OCI-LY3 (cell line): ENCODE measurements at regions not wholly inside any gene's neighbourhood (a gene's known extent, or its start where the extent isn't known, plus 50 kb on each side); places are given as distances from the start of the nearest gene placed in this dataset.

Source experiments
- H2AFZ ChIP-seq: fragments of 200-600, 300-600 bp; shearing (Covaris generic); 2 replicates; pipeline ENCODE4 v1.6.0; 2014; ENCODE audit warnings: antibody characterized with exemption, low read depth, low read length
- H3K27ac ChIP-seq: fragments of 200-600, 300-600 bp; sonication (generic); 2 replicates; pipeline ENCODE4 v1.5.1; 2014; ENCODE audit warnings: mild to moderate bottlenecking, low read length, moderate library complexity, mixed read lengths
- H3K27me3 ChIP-seq: fragments of 200-600, 300-600 bp; sonication (generic); 2 replicates; pipeline ENCODE4 v1.6.1; 2014; ENCODE audit warnings: low read depth, low read length, mixed read lengths
- H3K36me3 ChIP-seq: fragments of 200-600, 300-600 bp; sonication (generic); replicated peaks from 2 replicates; pipeline ENCODE3; 2014; ENCODE audit warnings: low read depth, low read length, mixed read lengths
- H3K4me1 ChIP-seq: fragments of 300-600, 200-600 bp; sonication (generic); 2 replicates; pipeline ENCODE4 v1.6.1; 2014; ENCODE audit warnings: low read length, mixed read lengths
- H3K4me2 ChIP-seq: fragments of 200-600, 300-600 bp; sonication (generic); 2 replicates; pipeline ENCODE4 v1.6.1; 2014; ENCODE audit warnings: low read length, mixed read lengths
- H3K4me3 ChIP-seq: fragments of 300-600, 200-600 bp; sonication (generic); 2 replicates; pipeline ENCODE4 v1.5.1; 2014; ENCODE audit warnings: antibody characterized with exemption, mild to moderate bottlenecking, low read length, moderate library complexity
- H3K79me2 ChIP-seq: fragments of 300-600, 200-600 bp; shearing (Covaris generic); 2 replicates; pipeline ENCODE4 v1.6.1; 2014; ENCODE audit warnings: mild to moderate bottlenecking, low read length, mixed read lengths
- H3K9ac ChIP-seq: fragments of 300-600, 200-600 bp; shearing (Covaris generic); 2 replicates; pipeline ENCODE4 v1.6.0; 2014; ENCODE audit warnings: mild to moderate bottlenecking, low read length, moderate library complexity
- H3K9me3 ChIP-seq: fragments of 200-600, 300-600 bp; shearing (Covaris generic); 2 replicates; pipeline ENCODE4 v1.6.1; 2014; ENCODE audit warnings: low read length, mixed read lengths; ENCODE audit not compliant: insufficient read depth
- H4K20me1 ChIP-seq: fragments of 200-600, 300-600 bp; sonication (generic); 2 replicates; pipeline ENCODE4 v1.6.1; 2016; ENCODE audit warnings: low read length, mixed read lengths; ENCODE audit not compliant: insufficient read depth
- CTCF ChIP-seq: fragments of 200-600, 300-600 bp; sonication (generic); IDR thresholded peaks from 2 replicates; pipeline ENCODE4 v1.5.1; 2014; ENCODE audit warnings: antibody characterized with exemption, low read length, low read depth
- EZH2phosphoT487 ChIP-seq: fragments of 200-600 bp; shearing (Covaris generic); IDR thresholded peaks from 2 replicates; pipeline ENCODE4 v1.6.1; 2018; ENCODE audit warnings: antibody characterized with exemption, mixed run types, low read depth

DNA sequence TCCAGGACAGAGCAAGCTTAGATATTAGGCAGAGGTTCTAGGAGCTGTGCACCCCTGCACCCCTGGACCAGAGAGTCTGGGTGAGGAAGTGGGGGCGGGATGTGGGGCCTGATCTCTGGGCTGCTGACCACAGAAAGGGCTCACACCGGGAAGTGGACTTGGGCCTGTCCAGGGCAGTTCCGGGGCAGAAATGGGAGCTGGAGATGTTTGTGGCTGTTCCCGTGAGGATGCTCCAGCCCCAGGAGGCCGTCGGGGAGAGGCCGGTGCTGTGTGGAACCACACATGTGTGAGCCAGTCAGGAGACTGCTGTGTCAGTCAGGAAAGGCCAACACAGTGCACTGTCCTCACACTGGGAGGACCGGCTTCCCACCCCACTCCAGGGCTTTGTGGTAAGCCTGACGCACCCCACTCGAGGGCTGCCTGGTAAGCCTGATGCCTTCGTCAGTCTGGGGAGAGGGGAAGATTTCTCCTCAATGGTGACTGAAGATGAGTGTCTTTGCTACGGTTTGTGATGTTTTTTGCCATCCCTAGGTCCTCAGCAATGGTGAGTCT is 741.0 kb downstream of the BRD1 start:
- Histone ChIP-seq H3K27ac (no peak overlapping the region), H3K9ac (no peak overlapping the region), H3K27me3 (no peaks in the 10 kb centered on the region), H4K20me1 (no peaks in the 10 kb centered on the region), H3K4me1 (no peaks in the 10 kb centered on the region), H3K4me3 (no peak overlapping the region), H3K36me3 (no peaks in the 10 kb centered on the region), H3K79me2 (no peaks in the 10 kb centered on the region), H3K4me2 (no peak overlapping the region), H2AFZ (no peak overlapping the region), H3K9me3 (no peaks in the 10 kb centered on the region)
- no peak for TF ChIP-seq CTCF

GRCh38 chr22:49086181-49086580 is 741.5 kb downstream of the BRD1 start:
- Histone ChIP-seq H3K27ac (no peak overlapping the region), H3K79me2 (no peaks in the 10 kb centered on the region), H3K9ac (no peak overlapping the region), H3K4me3 (no peak overlapping the region), H4K20me1 (no peaks in the 10 kb centered on the region), H2AFZ (no peak overlapping the region), H3K27me3 (no peaks in the 10 kb centered on the region), H3K4me1 (no peaks in the 10 kb centered on the region), H3K9me3 (no peaks in the 10 kb centered on the region), H3K36me3 (no peaks in the 10 kb centered on the region), H3K4me2 (no peak overlapping the region)
- TF ChIP-seq EZH2phosphoT487 = no peak
- TF ChIP-seq CTCF = no peak

- no peaks in the 10 kb centered on the region for H3K9me3 ChIP-seq
- no peaks in the 10 kb centered on the region for H4K20me1 ChIP-seq
- H2AFZ ChIP-seq = no peak overlapping the region
- no peak overlapping the region for H3K4me2 ChIP-seq
- no peaks in the 10 kb centered on the region for H3K27me3 ChIP-seq
- no peaks in the 10 kb centered on the region for H3K79me2 ChIP-seq
- no peaks in the 10 kb centered on the region for H3K36me3 ChIP-seq
- H3K4me3 ChIP-seq = no peak overlapping the region
- H3K27ac ChIP-seq = no peak overlapping the region
- TF ChIP-seq CTCF = no peak
- no peaks in the 10 kb centered on the region for H3K4me1 ChIP-seq
- H3K9ac ChIP-seq = no peak overlapping the region
Observed at GRCh38 chr22:49084206-49084605, 743.5 kb downstream of the BRD1 start.

GRCh38 chr22:49083607-49084006 is 744.1 kb downstream of the BRD1 start:
- H2AFZ ChIP-seq = no peak overlapping the region
- no peaks in the 10 kb centered on the region for H3K79me2 ChIP-seq
- H3K9me3 ChIP-seq = no peaks in the 10 kb centered on the region
- no peak overlapping the region for H3K4me2 ChIP-seq
- H3K9ac ChIP-seq = no peak overlapping the region
- no peaks in the 10 kb centered on the region for H3K27me3 ChIP-seq
- no peak overlapping the region for H3K27ac ChIP-seq
- H4K20me1 ChIP-seq = no peaks in the 10 kb centered on the region
- no peaks in the 10 kb centered on the region for H3K4me1 ChIP-seq
- no peak for TF ChIP-seq CTCF
- no peak for TF ChIP-seq EZH2phosphoT487
- no peak overlapping the region for H3K4me3 ChIP-seq
- no peaks in the 10 kb centered on the region for H3K36me3 ChIP-seq
